ENCODE measurements at regions not wholly inside any gene's neighbourhood (a gene's known extent, or its start where the extent isn't known, plus 50 kb on each side); places are given as distances from the start of the nearest gene placed in this dataset.
A peak's percentile ranks its signal among the peaks of the same experiment; 100 is the strongest.

- DNase-seq (ENCODE audit: low read depth) = no peak
Measured at GRCh38 chr12:98213556-98213955, 301.8 kb upstream of the TMPO start.

GRCh38 chr12:98217257-98217656 lies 298.1 kb upstream of the TMPO start:
- no peak for DNase-seq (ENCODE audit: low read depth)

DNA sequence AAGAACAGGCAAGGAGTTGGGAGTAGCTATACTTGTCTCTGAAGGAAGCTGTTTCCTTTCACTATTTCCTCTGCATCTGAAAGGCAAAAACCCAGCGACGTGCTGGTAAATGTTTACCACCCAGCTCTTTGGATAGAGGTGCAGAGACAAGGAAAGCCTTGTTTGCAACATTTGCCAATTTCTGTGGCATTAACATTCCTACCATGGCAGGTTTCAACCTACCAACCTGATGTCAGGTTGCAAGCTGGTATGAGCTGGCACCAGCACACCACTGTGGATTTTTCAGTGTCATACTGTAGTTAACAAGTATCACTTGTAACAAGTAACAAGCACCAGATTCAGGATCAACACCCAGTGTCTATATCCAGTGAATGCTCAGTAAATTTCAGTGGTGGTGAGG lies 294.8 kb upstream of the TMPO start:
- no peak for DNase-seq (ENCODE audit: low read depth)

DNA sequence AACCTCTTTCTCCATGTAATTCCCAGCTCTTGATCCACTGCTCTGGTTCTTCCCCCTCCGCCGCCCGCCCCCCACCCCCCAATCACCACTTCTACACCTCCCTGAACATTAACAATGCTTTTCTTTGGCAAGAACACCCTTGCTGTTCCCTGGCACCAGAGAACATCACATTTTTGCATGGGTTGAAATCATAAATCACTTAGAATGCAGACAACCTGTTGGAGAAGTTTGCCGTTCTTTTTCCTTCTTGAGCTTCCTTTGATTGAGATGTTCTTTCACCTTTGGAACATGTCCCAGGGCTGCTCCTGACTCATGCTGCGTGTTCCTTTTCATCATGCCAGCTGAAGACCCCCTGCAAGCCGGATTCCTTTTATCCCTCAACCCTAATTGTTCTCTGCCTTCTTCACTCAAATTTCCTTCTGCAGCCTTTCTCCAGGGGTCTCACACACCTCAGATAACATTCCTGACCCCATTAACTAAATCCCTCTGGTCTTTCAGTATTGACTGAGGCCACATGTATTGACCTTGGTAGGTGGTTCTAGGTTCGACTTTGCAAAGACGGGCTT lies 294.1 kb upstream of the TMPO start:
- no peak for DNase-seq (ENCODE audit: low read depth)

- DNase-seq (ENCODE audit: low read depth) = no peak
Measured at GRCh38 chr12:98222135-98222534, 293.3 kb upstream of the TMPO start.

DNA sequence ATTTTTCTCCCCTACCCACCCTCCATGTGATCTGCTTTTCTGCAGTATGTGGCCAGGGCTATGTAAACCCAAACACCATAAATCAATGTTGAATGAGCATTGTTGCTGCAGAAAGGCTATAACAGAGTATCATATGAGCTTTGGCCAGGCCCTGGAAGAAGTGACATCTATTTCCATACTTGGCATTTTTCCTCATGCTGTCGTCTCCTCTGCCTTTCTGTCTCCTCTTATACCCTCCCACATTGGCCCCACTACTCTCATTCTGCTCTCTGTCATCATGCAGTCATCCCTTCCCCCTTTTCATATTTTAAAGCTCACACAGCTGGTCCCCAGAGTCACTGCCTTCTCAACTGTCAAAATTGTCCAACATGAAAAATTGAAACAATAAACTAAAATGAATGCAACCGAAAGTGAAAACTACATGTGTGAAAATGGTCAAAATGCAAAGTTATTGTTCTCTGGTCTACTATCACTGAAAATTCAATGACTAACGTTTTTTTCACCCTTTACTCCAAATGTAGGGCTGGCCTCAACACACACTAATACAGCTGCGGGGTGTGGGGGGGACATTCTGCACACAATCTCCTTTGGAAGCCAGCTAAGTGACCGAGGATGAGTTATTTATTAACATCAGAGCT lies 290.7 kb upstream of the TMPO start:
- DNase-seq (ENCODE audit: low read depth) = no peak

- no peak for DNase-seq (ENCODE audit: low read depth)
Measured at GRCh38 chr12:98227162-98227561, 288.2 kb upstream of the TMPO start.

GRCh38 chr12:98228683-98229539 lies 286.5 kb upstream of the TMPO start:
- DNase-seq (ENCODE audit: low read depth) = no peak

GRCh38 chr12:98229540-98229924 lies 285.9 kb upstream of the TMPO start:
- no peak for DNase-seq (ENCODE audit: low read depth)

- no peak for DNase-seq (ENCODE audit: low read depth)
Measured at GRCh38 chr12:98232753-98233390, 282.5 kb upstream of the TMPO start.

DNA sequence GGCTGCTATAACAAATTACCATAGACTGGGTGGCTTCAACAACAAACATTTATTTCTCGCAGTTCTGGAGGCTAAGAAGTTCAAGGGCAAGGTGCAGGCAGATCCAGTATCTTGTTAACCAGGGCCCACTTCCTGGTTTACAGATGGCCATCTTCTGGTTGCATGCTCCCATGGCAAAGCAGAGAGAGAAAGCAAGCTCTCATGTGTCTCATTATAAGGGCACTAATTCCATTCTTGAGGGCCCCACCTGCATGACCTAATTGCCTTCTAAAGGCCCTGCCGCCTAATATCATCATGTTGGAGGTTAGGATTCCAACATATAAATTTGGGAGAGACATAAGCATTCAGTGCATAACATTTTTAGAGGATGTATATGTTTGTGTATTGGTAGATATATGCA lies 280.1 kb upstream of the TMPO start:
- no peak for DNase-seq (ENCODE audit: low read depth)

- DNase-seq (ENCODE audit: low read depth) = peak; percentile 45
Measured at GRCh38 chr12:98238515-98239130, 276.8 kb upstream of the TMPO start.

GRCh38 chr12:98243190-98243589 lies 272.2 kb upstream of the TMPO start:
- no peak for DNase-seq (ENCODE audit: low read depth)

- no peak for DNase-seq (ENCODE audit: low read depth)
Measured at GRCh38 chr12:98244136-98244535, 271.3 kb upstream of the TMPO start.

DNA sequence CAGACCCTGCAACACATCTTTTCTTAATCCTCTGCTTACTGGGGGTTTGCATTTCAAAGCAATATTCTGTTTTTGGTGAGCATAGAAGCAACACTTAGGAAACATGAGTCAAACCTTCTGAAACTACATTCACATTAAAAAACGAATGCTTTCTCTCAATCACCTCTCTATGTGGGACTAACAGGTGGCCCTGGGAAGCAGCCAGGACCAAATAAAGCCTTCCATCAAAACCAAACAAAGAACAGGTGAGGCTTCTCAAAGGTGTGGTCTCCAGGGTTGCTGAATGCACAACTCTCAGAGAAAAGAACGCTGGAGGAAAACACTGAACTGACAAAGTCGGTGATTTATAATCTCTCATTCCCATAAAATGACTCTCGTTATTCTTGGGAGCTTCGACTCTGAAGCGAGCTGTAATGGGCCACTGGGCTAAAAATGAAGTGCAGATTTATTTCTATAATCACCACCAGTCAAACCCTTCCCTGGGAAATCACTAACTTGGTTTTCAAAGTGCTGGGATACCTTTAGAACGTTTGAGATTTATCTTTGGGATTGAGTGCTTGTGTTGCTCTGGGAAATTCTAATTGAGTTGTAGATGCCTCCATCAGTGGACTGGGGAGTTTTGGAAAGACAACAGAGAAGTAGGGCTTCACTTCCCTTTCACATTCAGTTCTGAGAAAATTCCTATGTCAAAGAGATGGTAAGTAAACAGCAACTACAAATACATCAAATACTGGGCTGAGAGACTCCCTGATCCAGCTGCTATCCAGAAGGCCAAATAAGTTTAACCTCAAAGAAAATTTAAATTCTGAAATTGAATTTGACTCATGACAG lies 262.0 kb upstream of the TMPO start:
- no peak for DNase-seq (ENCODE audit: low read depth)

DNA sequence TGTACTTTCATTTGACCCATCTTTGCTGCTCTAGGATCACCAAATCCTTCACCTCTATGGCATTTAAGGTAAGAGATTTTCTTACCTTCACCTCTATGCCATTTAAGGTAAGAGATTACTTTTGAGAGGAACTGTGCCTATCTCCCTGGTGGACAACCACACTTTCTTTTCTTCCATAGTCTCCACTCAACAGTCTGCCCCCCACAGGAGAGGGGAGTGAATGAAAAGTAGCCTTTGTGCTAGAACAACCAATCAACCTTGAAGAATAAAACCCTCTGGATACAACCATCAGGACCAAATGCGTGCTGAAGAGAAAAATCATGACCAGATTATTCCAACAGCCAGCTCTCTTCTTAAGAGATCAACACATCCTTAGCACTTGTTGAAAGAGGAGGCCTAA lies 258.6 kb upstream of the TMPO start:
- DNase-seq (ENCODE audit: low read depth) = no peak

DNA sequence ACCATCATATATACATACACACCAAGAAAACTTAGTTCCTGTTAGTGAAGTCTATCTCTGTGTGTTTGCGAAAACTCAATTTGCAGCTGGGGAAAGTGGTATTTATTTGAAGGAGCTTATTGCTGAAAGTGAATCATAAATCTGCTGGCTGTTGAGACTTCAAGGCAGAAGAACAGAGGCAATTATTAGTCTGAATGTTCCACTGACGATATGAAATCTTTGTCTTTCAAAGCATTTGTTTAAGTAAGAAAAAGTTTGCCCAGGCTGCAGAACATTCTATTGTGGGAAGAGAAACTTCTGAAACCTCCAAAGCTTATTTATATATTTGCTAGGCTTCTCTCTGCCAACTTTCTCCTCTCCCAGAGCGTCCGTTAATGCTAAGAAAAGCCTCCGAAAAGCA lies 255.7 kb upstream of the TMPO start:
- no peak for DNase-seq (ENCODE audit: low read depth)

DNA sequence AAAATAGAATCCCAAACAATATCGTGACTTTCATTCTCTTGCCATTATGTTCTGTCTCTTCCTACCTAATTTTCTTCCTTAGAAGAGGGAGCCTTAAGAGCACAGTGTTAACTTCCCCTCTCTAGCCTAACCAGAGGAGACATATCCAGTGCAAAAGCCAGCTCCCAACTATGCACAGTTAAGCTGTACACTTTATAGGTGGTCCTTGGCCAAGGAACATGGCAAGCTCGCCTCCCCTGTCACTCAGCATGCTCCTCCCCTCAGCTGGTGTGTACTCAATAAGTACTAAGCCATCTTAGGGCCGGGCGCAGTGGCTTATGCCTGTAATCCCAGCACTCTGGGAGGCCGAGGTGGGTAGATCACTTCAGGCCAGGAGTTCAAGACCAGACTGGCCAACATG lies 255.1 kb upstream of the TMPO start:
- no peak for DNase-seq (ENCODE audit: low read depth)

- DNase-seq (ENCODE audit: low read depth) = no peak
Measured at GRCh38 chr12:98262902-98263301, 252.5 kb upstream of the TMPO start.

- no peak for DNase-seq (ENCODE audit: low read depth)
Measured at GRCh38 chr12:98274430-98275130, 240.8 kb upstream of the TMPO start.

- no peak for DNase-seq (ENCODE audit: low read depth)
Measured at GRCh38 chr12:98275131-98275475, 240.3 kb upstream of the TMPO start.

Measured in GM04503 (cell line).